Suprapubic skin (tissue), 4 donors: ENCODE measurements at regions not wholly inside any gene's neighbourhood (a gene's known extent, or its start where the extent isn't known, plus 50 kb on each side); places are given as distances from the start of the nearest gene placed in this dataset.

Experiments
- CTCF ChIP-seq, 2 donors: fragments of 200-600 bp in 1 of 2; fragments of 450-650 bp in 1 of 2; sonication (generic) in 1 of 2; IDR thresholded peaks; one replicate each; pipeline ENCODE4 v1.5.1; 2016 to 2019; ENCODE audit warnings: antibody characterized with exemption in 2 of 2, mild to moderate bottlenecking in 1 of 2, moderate library complexity in 1 of 2
- EP300 ChIP-seq: sonication (generic); formaldehyde crosslinking; IDR thresholded peaks from one replicate; pipeline ENCODE4 v1.6.1; 2017; ENCODE audit warnings: antibody characterized with exemption
- POLR2A ChIP-seq, 2 donors: fragments of 450-650 bp; IDR thresholded peaks; one replicate each; pipeline ENCODE4 v1.6.1; 2017; ENCODE audit warnings: antibody characterized with exemption in 2 of 2, mild to moderate bottlenecking in 2 of 2, moderate library complexity in 2 of 2
- POLR2AphosphoS5 ChIP-seq, 3 donors: sonication (generic); formaldehyde crosslinking; IDR thresholded peaks; one replicate each; pipeline ENCODE4 v1.6.1; 2017; ENCODE audit warnings: antibody characterized with exemption in 3 of 3

GRCh38 chr10:108014145-108014901 is 849.8 kb upstream of the SORCS1 start:
- no peak for TF ChIP-seq CTCF (IDR thresholded peaks at IDR 0.05)
- TF ChIP-seq EP300: no peak
- TF ChIP-seq POLR2AphosphoS5 (IDR thresholded peaks at IDR 0.05): no peak
- no peak for TF ChIP-seq POLR2A (IDR thresholded peaks at IDR 0.05)
